Right atrium auricular region (tissue), 2 donors: ENCODE measurements at regions not wholly inside any gene's neighbourhood (a gene's known extent, or its start where the extent isn't known, plus 50 kb on each side); places are given as distances from the start of the nearest gene placed in this dataset.
"Not testable (repeated sequence)": the region's sequence is repeated elsewhere in the genome, so short reads cannot be mapped to it uniquely, and the experiment has no call there.

ENCODE experiments used
- DNase-seq: peaks from one replicate; pipeline ENCODE4 v3.0.0-alpha.2; 2019; ENCODE audit warnings: low spot score
- H3K27ac ChIP-seq, 2 donors: fragments of 200-600 bp; sonication (generic); 1 replicate in 1 of 2; 2 replicates in 1 of 2; pipeline ENCODE4 v1.5.1; 2016 to 2019
- H3K27me3 ChIP-seq, 2 donors: fragments of 200-600 bp; sonication (generic); one replicate each; pipeline versions ENCODE4 v1.5.1 to v1.6.0; 2017 to 2019
- H3K36me3 ChIP-seq: fragments of 200-600 bp; sonication (generic); one replicate; pipeline ENCODE4 v1.5.1; 2016
- H3K4me1 ChIP-seq, 2 donors: fragments of 200-600 bp; sonication (generic); one replicate each; pipeline versions ENCODE4 v1.5.1 to v1.6.0; 2017 to 2019
- H3K4me3 ChIP-seq, 2 donors: fragments of 200-600 bp; sonication (generic); 1 replicate in 1 of 2; 2 replicates in 1 of 2; pipeline ENCODE4 v1.5.1; 2017 to 2019; ENCODE audit warnings: mild to moderate bottlenecking in 1 of 2, moderate library complexity in 1 of 2
- H3K9me3 ChIP-seq, 2 donors: fragments of 200-600 bp; sonication (generic); one replicate each; pipeline ENCODE4 v1.5.1; 2019

DNA sequence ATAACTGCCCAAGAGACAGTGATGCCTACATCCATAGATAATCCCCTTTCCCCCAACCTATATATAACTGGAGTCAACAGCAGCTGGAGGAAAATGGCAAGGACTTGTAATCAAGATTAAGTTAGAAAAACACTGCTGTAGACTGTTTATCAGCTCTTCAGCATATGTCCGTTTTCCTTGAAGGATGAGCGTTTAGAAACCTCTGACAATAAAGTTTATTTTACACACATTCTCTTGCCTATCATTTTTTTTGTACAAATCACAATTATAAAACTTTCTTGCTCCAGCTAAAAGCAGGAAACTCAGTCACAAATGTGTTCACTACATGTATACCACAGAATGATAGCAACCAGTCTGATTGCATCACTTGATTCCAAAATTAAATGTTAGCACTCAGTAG is 50.8 kb downstream of the PPIAL4G start:
- H3K9me3 ChIP-seq: not testable (repeated sequence)

DNA sequence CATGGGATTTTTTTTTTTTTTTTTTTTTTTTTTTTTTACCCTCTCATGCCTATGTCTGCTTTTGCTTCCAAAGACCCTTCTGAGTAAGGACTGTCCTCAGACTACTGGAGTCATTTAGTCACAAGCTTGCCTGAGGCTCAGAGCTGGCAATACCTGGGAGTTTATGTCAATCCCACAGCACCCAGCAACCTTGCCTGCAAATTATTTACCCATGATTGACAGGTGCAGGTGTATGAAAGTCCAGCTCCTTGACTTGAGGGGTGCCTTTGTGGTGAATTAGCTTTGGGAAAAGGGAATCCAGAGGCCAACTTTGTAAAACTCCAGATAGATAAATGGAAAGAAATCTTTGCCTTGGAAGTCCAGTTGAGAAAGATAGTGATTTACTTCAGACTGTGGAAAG is 53.2 kb downstream of the PPIAL4G start:
- H3K4me3 ChIP-seq, H3K4me1 ChIP-seq, H3K27me3 ChIP-seq, H3K36me3 ChIP-seq, H3K9me3 ChIP-seq, H3K27ac ChIP-seq, DNase-seq: not testable (repeated sequence)

More for the DNA sequence above, 50.8 kb downstream of the PPIAL4G start:
- not testable (repeated sequence) for DNase-seq, H3K27me3 ChIP-seq, H3K4me3 ChIP-seq, H3K4me1 ChIP-seq, H3K27ac ChIP-seq, H3K36me3 ChIP-seq

DNA sequence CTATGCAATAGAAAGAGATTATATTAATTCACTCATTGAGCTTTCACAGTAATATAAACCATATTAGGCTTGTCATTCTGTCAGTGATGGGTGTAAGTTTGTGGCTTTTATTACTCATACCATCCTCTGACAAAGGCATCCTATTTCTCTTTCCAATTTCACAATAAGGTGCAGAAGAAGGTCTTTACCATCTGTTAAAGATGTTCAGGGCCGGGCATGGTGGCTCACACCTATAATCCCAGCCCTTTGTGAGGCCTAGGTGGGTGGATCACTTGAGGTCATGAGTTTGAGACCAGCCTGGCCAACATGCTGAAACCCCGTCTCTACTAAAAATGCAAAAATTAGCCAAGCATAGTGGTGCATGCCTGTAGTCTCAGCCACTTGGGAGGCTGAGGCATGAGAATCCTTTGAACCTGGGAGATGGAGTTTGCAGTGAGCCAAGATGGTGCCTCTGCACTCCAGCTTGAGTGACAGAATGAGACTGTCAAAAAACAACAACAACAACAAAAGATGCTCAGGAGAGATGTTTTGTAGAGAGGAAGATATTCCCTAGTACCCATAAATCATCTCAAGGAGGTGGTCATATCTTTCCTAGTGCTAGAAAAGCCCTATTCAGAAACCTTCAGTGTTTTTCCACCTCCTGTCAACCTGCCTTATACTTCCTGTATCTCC is 56.0 kb downstream of the PPIAL4G start:
- H3K36me3 ChIP-seq, H3K4me3 ChIP-seq, H3K4me1 ChIP-seq, H3K27me3 ChIP-seq, H3K27ac ChIP-seq, H3K9me3 ChIP-seq, DNase-seq: not testable (repeated sequence)

DNA sequence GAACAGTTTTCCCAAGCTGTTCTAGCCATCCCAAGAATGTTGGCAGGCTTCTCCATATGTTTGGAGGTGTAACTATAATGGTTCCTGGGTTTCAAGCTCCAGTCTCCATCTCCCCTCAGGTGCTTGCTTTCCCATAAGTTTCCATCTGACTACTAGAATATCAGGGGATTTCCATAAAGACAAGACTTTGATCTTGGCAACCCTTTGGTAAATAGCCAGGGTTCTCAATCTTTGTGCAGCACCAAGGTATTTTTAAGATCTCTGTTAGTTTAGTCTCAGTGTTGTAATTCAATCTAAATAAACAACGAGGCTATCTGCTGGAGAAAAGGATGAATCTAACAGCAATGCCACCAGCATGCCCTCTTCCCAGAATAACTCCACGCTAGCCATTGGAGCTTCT is 56.7 kb downstream of the PPIAL4G start:
- not testable (repeated sequence) for H3K27ac ChIP-seq, DNase-seq, H3K36me3 ChIP-seq, H3K4me3 ChIP-seq, H3K4me1 ChIP-seq, H3K9me3 ChIP-seq, H3K27me3 ChIP-seq

DNA sequence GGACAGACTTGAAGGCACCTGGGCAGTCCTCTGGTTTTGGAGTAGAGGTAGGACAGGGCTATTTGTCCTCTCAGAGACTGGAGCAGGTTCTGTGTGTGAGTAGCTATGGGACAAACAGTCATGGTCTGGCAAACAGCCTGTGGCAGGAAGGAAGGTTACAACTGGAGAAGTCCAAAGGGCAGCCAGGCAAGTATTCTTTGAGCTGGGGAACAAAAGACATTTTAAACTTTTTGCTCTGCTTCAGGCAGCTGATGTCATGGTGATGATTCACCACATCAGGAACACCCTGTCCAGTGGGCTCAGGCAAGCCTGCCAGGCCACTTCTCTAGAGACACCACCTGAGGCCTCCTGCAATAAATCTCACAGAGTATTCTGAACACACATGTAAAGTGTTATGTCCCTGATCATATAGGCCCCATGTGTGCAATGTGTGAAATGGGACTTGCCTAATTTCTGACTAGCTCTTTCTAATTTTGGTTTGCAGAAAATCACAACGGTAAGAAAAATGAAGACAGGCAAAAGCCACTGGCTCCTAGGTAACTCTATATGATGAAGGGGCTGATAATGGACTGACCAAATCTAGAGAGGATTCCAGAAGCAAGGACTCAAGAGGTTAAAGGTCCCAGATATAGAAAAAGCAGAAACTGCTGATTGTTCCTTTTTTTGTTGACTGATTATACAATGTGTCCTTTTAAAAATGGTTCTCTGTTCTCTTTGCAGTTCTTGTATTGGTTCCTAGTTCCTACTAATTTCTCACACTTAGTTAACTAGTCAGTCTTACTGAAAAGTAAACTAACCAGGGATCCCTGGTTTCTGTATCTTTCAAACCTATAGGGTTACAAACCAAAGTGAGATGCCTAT is 58.7 kb downstream of the PPIAL4G start:
- not testable (repeated sequence) for H3K36me3 ChIP-seq, H3K27ac ChIP-seq, H3K4me3 ChIP-seq, H3K9me3 ChIP-seq, H3K4me1 ChIP-seq, H3K27me3 ChIP-seq
- DNase-seq: peak; percentile 61

DNA sequence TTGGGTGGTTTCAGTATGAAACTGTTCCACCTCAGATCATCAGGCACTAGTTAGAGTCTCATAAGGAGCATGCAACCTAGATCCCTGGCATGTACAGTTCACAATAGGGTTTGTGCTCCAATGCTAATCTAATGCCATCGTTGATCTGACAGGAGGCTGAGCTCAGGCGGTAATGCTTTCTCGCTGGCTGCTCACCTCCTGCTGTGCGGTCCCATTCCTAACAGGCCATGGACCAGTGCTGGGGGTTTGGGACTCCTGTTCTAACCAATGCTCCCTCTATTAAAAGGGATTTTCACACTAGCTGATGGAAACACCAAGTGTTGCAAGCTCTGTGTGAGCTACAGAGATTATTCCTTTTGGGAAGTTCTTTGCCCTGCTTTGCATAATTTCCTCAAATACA is 60.2 kb downstream of the PPIAL4G start:
- not testable (repeated sequence) for H3K27me3 ChIP-seq, DNase-seq, H3K27ac ChIP-seq, H3K36me3 ChIP-seq, H3K4me3 ChIP-seq, H3K4me1 ChIP-seq, H3K9me3 ChIP-seq

DNA sequence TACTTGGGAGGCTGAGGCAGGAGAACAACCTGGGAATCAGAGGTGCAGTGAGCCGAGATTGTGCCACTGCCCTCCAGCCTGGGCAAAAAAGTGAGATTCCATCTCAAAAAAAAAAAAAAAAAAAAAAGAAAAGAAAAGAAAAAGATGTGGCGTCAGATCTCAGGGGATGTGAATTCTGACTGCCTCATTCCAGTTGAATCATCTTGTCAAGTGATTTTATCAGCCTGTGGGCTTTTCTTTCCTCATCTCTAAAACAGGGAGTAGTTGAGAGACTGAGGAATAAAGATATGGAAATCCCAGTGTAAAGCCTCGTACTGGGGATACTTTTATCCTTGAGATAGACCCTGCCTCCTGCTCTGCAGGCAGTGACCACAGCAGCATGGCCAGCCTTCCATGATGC is 65.9 kb downstream of the PPIAL4G start:
- not testable (repeated sequence) for H3K27ac ChIP-seq, H3K9me3 ChIP-seq, H3K36me3 ChIP-seq, DNase-seq, H3K4me1 ChIP-seq, H3K27me3 ChIP-seq, H3K4me3 ChIP-seq

DNA sequence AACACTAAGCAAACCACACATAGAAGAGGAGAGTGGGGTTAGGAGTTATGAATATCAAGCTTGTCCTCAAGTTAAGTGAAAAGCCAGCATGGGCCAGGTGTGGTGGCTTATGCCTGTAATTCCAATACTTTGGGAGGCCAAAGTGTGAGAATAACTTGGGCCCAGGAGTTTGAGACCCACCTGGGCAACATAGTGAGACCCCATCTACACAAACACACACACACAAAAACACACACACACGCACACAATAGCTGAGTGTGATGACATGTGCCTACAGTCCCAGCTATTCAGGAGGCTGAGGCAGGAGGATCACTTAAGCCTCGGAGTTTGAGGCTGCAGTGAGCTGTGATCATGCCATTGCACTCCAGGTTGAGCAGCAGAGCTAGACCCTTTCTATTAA is 69.7 kb downstream of the PPIAL4G start:
- H3K27me3 ChIP-seq, H3K9me3 ChIP-seq, H3K4me3 ChIP-seq, H3K36me3 ChIP-seq, H3K27ac ChIP-seq, H3K4me1 ChIP-seq, DNase-seq: not testable (repeated sequence)

DNA sequence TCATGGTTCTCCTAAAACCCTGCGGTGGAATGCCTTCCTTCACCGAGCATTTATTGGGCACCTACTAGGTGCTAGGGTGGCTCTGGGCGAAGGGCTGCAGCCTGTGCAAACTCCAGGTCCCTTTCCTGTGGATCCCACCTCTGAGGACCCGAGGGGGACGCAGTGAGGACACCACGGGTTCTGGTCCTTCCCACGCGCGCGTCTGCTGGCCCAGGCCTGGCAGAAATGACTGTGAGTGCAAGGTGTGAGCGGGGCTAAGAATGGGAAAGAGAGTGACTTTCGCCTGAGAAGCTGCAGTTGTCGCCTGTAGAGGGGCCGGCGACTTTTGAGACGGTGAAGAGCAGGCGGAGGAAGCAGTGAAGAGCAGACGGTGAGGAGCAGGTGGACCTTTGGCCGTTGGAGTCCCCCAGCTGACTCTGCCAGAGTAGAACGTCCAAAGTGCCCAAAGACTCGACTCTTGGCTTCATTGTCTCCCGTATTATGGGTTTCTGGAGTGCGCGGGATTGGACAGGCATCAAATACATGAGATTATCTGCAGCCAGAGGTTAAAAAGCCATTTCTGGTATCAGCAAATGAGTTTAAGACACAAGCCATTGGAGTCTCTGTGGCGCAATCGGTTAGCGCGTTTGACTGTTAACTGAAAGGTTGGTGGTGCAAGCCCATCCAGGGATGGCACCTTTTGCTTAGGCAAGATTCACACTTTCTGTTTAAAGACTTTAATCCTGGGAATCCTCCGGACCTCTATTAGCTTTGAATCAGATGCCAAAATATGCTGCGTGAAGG is 78.1 kb downstream of the PPIAL4G start:
- not testable (repeated sequence) for H3K9me3 ChIP-seq, H3K4me3 ChIP-seq, H3K4me1 ChIP-seq, H3K27me3 ChIP-seq, DNase-seq, H3K27ac ChIP-seq, H3K36me3 ChIP-seq

DNA sequence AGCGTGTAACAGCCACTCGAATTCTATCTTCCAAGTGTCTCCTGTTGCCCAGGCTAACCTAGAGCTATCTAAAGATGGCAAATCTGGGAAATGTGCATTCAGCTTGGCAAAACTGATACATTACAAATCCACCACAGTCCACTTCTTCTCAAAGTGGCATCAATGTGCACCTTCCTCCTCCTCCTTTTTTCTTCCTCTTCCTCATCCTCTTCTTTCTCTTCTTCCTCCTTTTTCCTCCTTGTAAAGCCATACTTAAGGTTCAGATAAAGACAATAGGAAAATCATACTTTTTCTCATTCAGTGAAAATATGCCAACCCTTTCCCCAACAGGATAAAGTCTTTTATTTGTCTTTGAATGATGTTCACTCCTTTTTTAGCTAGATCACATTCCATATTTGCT is 79.2 kb downstream of the PPIAL4G start:
- H3K36me3 ChIP-seq, H3K4me1 ChIP-seq, DNase-seq: not testable (repeated sequence)

DNA sequence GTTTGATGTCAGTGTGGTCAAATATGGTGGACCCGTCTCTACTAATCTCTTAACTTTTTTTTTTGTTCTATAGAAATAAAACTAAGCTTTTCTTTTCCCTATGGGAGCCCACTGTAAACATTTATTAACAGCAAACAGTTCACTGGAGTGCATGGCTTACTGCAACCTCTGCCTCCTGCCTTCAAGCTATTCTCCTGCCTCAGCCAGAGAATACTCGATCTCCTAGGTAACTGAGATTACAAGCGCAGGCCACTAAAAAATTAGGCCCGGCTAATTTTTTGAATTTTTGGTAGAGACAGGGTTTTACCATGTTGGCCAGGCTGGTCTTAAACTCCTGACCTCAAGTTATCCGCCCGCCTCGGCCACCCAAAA is 80.0 kb downstream of the PPIAL4G start:
- not testable (repeated sequence) for H3K9me3 ChIP-seq, H3K4me1 ChIP-seq, DNase-seq, H3K36me3 ChIP-seq, H3K27me3 ChIP-seq
- H3K27ac ChIP-seq: peak overlapping the region in 1 of 2 donors; percentile 70
- peak overlapping the region in 1 of 2 donors; percentile 62 for H3K4me3 ChIP-seq

More for the DNA sequence above, 79.2 kb downstream of the PPIAL4G start:
- not testable (repeated sequence) for H3K4me3 ChIP-seq, H3K27me3 ChIP-seq, H3K9me3 ChIP-seq, H3K27ac ChIP-seq

DNA sequence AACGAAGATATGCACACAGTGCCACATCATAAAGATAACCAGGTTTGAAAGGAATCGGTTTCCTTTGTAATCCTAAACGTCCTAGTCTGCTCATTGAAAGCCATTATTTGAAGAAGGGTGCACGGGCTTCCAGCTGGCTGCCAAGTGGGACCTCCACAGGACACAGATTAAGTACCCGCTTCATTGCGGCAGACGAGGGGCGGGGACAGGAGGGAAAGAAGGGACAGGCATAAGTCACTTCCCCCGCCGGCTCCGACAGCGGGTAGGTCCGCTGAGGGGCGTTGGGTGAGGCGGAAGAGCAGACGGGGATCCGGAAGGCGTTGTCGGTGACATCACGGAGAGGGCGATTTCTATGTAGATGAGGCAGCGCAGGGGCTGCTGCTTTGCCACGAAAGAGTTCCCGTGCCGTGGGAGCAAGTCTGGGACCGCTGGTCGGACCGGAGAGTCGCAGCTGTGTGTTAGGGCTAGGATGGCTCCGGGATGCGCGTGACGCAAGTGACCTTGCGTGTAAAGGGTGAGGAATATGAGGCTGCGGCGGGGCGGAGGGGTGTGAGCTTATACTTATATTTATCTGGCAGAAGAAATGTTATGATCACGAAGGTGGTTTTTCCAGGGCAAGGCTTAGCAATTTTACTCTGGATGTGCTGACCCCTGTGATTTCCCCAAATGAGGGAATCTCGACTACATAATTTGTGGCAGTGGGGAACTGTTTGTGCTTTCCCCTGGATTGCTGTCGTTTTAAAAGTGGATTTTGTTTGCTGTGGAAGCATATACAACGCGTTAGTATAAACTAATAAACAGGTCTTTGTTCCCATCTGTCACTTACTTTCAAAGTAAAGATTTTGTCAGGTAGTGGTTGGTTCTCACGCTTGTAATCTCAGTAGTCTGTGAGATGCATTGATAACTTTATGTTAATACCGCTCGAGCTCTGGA is 80.7 kb downstream of the PPIAL4G start:
- peak overlapping the region; percentile 27 to 70 for H3K27ac ChIP-seq
- H3K4me1 ChIP-seq, H3K9me3 ChIP-seq, H3K36me3 ChIP-seq, H3K27me3 ChIP-seq: not testable (repeated sequence)
- peak; percentile 88 for DNase-seq
- H3K4me3 ChIP-seq: peak overlapping the region; percentile 61 to 62

DNA sequence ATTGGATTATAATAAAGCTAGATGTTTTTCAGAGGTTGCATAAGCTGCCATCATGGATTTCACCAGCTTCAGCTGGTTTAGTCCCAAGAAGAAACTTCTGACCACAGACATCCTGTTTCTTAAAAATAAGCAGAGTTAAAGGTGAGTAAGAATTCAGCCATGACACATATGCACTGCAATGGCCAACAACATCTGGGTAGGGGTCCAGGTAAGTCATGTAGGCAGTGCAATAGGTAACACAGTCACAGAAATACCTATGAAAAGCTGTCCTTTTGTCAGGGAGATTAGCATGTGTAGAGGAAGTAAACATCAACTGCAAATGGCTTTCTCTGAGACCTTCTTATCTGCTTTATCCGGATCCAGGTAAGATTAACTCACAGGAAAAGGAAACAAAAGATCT is 85.6 kb downstream of the PPIAL4G start:
- H3K4me1 ChIP-seq, H3K36me3 ChIP-seq, H3K27me3 ChIP-seq, H3K27ac ChIP-seq, H3K4me3 ChIP-seq, H3K9me3 ChIP-seq, DNase-seq: not testable (repeated sequence)

DNA sequence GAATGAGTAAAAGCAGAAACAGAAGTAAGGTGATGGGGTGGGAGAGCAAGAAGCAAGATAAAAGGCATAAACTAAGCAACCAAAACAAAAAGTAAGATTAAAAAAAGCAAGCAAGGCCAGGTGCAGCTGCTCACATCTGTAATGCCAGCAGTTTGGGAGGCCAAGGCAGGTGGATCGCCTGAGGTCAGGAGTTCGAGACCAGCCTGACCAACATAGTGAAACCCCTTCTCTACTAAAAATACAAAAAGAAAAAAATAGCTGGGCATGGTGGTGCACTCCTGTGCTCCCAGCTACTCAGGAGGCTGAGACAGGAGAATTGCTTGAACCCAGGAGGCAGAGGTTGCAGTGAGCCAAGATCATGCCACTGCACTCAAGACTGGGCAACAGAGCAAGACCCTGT is 90.6 kb downstream of the PPIAL4G start:
- H3K27me3 ChIP-seq, H3K9me3 ChIP-seq, H3K36me3 ChIP-seq, H3K4me3 ChIP-seq, DNase-seq, H3K27ac ChIP-seq, H3K4me1 ChIP-seq: not testable (repeated sequence)
